GM21381 (cell line): ENCODE measurements at regions not wholly inside any gene's neighbourhood (a gene's known extent, or its start where the extent isn't known, plus 50 kb on each side); places are given as distances from the start of the nearest gene placed in this dataset.
A peak's percentile ranks its signal among the peaks of the same experiment; 100 is the strongest.

Source experiments
- ATAC-seq: cut with Tn5 transposase; IDR thresholded peaks from one replicate; pipeline ENCODE4 v1.9.1; 2021; ENCODE audit warnings: mild to moderate bottlenecking, moderate library complexity; ENCODE audit not compliant: unreplicated experiment

DNA sequence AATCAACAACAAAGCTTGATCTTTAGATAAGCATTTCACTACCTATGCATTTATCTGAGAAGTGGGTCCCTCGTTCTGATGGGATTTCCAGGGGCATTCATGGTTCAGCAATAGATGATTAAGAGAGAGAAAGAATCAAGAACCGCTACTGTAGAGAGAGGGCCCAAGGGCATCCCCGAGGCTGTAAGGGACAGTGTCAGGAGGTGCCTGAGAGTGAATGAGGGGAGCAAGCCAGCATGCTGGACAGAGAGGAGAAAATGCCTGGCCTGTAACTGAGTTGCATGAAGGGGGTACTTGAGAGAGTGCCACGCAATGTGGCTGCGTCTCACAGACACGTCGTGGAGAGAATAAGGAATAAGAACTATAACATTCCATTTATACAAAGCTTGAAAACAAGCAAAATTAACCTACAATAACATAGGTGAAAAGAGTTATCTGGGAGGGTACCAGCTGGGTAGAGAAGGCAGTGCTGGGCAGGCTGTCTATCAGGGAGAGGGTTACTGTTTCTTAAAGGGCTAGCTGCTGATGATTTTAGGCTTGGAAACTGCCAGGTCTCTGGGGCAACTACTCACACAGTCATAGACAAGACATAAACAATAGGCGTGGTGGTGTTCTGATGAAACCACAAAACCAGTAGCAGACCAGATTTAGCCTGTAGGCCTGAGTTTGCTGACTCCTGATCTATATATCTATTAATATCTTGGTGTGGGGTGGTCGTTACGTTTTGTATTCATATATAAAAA lies 374.6 kb upstream of the CFAP20DC start:
- no peak for ATAC-seq

DNA sequence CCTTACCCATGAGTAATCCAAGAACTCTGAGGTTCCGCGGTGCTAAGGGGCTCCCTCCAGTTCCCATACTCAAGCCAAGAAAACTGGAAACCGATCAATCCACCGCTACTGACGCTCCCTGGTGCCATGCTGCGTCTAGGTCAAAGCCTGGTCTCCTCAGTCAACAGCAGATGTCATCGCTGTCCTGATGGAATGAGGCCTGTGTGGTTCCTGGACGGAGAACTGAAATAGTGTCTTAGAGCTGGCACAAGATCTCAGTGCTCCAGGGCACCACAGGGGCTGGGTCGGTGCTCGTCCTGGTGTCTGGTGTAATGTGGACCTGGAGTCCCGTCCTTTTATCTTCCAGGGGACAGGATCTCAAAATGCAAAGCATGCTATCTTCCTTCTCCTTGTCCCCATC lies 373.9 kb upstream of the CFAP20DC start:
- no peak for ATAC-seq

DNA sequence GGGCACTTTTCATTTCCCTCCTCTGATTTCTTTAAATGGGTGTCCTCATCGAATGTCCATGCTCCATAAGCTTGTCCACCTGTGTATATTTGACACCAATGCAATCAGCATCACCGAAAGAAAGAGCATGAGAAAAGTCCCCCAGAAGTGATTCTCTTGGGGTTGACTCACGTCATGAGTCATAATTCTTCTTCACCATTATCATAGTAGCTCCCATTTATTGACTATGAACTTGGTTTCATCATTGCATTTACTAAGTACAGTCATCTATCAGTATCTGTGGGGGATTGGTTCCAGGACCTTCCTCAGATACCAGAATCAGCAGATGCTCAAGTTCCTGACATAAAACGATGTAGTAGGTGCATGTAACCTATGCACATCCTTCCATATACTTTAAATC lies 372.5 kb upstream of the CFAP20DC start:
- no peak for ATAC-seq

DNA sequence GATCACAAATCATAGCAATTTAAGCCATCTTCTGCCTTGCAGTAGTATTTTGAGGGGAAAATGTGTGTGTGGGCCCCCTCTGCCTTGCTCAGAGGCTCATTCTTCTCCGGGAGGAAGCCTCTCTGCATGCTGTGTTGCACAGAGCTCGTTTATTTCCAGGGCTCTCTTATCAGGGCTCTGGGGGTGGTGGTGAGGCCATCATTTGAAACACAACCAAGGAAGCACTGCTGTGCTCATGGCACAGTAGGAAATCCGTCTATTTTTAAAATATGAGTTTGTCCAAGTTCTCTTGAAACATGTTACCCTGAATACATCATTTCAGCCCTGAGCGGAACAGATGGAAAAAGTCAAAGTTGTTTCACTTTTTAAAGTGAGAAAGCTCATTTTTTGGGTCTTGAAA lies 369.0 kb upstream of the CFAP20DC start:
- no peak for ATAC-seq

DNA sequence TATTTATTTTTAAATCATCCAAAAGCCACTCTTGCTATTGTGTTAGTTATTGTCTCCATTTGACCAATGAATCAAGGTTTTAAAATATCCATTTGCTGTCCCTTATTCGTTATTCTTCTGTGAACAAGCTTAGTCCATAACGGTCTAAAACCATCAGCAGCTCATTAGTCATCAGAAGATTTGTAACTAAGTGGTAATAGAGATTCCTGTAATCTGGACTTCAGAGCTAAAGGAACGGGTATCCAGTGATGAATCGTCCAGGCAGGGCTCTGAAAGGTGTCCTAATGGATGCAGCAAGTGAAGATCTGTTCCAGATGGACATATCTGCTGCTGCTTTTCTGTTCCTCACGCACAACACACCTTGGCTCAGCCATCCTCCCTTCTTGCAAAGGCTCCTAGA lies 362.7 kb upstream of the CFAP20DC start:
- no peak for ATAC-seq

DNA sequence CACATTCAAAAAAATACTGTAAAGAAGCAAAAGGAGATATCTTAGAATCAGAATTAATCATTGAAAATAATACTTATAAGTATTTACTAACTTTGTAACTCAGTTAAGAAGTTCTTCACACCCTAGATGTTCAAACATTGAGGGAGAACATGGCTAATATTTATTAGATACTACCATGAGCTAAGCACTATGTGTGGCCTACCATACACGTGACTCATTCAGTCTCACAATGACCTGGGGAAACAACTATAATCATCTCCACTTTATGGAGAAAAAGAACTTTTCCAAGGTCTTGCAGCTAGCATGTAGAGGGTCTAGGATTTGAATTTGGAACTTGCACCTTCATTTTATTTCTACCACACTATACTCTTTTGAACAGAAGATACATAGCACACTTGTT lies 361.9 kb upstream of the CFAP20DC start:
- ATAC-seq, result no peak

DNA sequence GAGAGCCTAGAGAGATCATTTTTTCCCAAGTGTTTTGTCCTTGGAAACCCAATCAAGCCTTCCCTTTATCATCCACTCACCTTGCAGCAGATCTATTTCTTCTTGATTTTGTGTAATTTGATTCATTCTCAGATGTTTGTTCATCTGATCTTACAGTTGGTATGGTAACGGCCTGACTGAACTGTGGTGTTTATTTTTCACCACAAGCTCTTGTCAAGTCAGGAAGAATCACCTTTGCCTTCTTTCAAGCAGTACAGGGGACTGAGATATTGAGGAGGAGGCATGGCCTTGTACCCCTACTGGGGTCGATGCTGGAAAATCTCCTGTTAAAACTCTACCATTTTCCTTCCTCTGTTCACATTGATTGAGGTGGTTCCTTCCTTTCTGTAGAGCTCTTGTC lies 361.4 kb upstream of the CFAP20DC start:
- no peak for ATAC-seq

DNA sequence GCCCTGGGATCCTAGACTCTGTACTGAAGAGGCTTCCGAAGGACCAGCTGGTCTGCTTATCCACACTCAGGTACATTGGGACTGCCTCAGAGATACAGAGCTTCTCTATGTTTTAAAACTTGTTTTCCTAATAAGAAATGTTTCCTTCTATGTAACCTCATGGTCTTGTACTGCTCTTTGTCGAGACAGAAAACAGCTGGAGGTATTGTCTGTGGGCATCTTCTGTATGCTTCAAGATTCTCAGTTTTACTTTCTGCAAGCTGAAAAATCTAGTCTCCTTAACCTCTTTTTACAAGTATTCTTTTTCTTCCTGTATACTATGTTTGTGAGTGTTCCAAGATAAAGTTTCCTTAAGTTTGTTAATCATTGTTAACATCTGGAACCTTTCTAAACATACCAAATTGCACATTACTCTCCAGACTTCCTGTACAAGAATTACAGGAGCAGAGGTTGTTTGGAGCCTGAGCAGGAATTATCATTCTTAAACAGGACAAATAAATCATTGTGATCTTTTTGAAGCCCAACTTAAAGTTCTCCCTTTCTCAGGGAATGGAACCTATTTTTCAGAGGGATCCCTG lies 358.3 kb upstream of the CFAP20DC start:
- ATAC-seq, result peak; percentile 68

DNA sequence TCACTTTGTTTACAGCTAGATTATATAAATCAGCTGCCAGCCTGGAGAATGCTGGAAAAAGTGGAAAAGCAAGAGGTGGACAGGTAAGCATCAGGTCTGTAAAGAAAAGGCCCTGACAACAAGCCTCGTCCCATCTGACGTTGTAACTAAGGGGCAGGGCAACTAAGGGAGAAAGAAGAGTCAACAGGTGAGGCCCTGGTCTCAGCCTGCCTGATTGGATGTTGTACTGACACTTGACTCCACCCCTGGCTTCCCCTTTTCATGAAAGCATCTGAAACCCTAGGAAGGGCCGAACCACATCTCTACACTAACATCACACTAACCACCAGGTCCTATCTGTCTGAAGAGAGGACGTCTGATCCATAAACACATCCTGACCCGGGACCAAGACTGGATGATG lies 357.6 kb upstream of the CFAP20DC start:
- ATAC-seq, result no peak

DNA sequence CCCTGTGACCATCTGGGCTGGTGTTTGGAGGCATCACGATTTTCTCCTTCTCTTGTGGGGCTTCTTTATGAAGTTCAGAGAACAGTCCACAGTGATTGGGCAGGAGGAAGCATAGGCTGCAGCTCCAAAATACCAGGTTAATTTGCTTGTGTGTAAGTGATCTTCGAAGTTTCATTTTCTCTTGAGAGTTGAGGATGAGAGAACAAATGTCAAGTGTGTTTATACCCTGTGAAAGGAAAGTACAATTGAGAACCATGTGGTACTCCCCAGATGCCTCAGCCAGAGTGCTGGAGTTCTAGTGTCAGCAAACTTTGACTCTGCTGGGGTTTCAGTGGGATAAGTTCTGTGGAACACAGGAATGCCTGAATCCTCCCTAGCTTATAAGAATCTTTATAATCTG lies 357.1 kb upstream of the CFAP20DC start:
- peak; percentile 84 for ATAC-seq

DNA sequence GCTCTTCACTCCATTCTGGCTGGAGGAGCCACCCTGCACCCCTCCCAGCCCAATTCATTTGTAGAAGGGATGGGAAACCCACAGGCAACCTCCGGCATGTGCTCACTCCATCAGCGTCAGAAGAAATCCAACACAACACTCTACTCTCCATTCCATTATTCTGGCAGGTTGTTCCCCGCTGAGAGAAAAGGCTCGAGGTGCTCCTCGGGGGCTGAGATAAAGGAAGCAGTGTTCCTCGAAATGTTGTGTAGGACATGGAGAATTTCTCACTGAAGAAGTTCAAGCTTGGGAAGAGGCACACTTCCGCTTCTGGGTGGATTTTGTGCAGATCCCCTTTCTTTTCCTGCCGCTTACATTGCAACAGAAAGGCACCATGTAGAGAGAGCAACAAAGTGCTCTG lies 355.0 kb upstream of the CFAP20DC start:
- no peak for ATAC-seq

DNA sequence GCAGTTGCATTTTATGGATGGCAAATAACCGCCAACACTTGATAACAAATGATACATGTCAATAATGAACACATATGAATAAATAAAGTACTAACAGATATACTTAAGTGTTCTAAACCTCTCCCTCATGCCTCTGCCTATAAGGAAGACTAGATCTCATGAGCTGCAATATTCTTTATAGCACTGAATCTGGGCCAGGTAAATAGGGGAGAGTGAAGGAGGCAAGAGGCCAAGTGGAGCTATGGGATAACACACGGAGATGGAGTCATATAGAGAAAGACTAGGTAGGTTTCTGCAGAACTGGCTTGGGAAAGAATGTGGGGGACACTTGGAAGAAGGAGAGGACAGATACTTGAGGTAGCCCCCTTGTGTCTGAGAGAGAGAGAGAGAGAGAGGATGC lies 354.2 kb upstream of the CFAP20DC start:
- no peak for ATAC-seq

DNA sequence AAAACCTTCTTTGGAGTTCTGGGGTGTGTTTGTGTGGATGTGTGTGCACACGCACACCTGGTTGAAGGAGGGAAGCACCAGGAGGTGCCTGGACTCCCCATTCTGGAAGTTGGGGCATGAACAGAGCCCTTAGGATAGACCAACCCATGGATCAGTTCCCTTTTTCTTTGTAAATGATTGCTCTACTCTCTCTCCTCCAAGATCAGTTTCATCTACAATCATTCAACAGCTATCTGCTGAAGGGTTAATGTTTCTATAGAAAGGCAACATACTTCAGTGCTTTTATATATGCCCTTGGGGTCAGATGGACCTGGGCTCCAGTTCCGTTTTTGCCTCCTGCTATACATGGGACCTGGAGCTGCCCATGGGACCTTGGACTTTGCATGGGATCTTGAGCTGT lies 352.1 kb upstream of the CFAP20DC start:
- peak; percentile 76 for ATAC-seq

DNA sequence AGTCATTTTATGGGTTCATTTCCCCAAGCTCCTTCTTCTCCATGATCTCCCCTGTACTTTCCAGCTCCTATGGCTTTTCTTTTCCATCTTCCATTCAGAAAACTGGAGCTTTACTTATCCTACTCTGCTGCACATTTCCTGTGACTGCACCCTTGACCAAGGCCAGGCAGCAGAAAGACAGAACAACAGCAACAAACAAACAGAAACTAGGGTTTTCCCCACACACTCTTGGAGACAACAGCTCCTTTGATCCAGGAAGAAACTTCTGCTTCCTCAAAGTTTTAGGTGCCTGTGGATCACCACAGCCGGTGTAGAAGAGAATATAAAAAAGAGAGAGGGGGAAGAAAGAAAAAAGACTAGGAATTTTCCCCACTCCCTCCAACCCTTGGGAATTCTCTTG lies 342.3 kb upstream of the CFAP20DC start:
- ATAC-seq, result no peak

DNA sequence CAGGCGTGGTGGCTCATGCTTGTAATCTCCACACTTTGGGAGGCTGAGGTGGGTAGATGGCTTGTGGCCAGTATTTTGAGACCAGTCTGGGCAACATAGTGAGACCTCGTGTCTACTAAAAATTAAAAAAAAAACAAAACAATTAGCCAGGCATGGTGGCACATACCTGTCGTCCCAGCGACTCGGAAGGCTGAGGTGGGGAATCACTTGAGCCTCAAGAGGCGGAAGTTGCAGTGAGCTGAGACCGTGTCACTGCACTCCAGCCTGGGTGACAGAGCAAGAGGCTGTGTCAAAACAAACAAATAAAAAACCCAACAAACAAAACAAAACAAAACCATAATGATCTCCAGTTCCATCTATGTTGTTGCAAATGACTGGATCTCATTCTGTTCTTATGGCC lies 341.3 kb upstream of the CFAP20DC start:
- ATAC-seq, result no peak

DNA sequence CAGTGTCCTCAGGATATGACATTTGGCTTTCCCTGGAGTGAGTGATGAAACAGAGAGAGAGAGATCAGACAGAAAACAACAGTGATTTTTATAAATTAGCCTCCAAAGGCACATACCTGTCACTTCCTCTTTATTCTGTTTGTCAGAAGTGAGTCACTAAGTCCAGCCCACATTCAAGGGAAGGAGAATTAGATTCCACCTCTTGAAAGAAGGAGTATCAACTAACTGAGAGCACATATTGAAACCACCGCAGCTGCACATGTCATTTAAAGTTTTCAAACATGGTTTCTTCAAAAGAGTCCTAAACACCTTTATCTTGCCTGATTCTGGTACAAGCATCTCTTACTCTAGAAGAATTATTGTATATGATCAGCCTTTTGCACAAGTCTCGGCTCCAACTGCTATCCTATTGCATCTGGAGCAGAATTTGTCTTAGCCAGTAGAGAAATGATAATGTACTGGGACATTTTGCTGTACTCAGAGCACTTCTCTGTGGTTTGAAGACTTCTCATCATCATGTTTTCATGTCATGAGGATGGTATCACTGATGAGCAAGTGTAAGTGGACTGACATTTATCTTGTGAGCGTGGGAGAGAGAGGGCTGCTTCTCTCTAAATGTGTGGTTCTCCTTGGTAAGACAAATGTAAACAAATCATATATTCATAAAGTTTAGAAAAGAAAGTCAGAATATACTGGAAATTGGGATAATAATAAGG lies 338.9 kb upstream of the CFAP20DC start:
- ATAC-seq, result peak; percentile 42

DNA sequence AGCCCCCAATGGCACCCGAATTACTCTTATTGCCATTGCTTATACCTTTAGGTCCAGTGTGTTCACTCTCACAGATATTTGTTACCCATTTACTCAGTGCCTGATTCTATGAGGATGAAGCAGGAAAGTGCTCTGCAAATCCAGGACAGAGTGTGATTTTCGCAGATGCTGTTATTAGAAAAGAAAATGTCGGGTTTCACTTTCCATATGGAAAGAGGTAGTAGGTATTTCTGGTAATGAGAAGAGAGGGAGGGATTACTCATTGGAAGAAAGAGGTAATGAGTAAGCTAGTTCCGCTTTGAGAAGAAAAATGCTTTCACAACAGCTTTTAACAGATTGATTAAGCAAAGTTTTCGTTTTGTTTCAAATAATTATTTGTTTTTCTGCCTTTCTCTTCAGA lies 336.3 kb upstream of the CFAP20DC start:
- peak; percentile 66 for ATAC-seq

DNA sequence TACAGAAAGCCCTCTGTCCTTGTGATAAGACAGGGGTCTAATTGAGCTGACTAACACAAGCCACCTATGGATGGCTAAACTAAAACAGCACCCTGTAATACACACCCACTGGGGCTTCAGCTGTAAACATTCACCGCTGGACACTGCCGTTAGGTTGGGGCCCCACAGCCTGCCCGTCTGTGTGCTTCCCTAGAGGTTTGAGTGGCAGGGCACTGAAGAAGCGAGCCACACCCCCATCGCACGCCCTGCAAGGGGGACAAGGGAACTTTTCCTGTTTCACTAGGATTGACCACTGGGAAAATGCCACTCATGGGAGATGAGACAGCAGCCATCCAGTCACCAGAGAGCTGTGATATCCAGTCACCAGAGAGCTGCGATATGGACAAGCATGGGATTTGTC lies 335.7 kb upstream of the CFAP20DC start:
- no peak for ATAC-seq

DNA sequence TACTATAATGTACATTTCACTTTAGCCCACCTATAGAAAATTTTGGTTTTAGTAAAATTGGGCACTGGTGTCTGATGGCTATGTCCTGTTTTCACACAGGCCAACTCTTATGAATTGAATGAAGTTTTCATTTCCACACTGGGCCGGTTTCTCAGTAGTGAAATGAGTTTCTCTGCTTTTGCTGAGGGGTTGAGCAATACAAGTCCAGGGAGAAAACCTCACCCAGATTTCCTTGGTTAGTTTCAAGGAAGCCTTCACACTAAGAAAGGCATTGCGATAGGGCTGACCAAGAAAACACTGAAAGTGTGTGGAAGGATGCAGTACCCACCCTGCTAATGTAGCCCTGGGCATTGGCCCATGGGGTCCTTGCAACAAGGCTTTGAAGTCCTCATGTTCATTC lies 331.5 kb upstream of the CFAP20DC start:
- peak; percentile 65 for ATAC-seq

DNA sequence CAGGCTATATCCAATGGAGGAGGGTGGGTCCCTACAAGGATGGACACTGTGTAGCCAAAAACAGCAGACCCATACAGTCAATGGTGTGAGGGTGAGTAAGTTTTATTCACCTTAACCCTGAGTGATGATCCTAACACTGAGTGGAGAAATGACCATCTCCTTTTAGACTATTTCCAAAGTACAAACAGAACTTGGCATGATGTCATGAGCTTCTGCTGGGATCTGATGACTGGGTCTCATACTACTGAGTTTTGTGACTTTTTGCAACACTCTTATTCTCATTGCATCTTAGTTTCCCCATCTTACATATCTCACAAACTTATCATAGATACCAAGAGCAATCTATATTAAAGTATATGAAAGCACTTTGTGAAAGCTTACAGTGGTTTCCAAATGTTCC lies 330.3 kb upstream of the CFAP20DC start:
- ATAC-seq, result no peak

DNA sequence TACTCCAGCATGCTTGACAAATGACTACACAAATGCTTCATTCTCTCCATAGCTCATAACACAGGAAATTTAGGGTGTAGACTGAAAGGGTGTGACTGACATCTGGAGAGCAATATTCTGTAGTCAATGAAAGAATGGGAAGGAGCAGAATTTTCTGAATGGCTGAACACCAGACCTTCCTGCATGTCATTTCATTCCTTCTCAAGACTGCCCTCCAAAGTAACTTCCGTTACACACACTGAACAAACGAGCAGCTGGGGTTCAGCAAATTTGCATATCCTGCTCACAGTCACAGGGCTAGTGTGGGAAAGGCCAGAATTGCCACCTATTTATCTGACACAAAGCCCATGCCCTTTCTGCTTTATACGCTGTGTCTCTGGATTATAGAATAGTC lies 325.0 kb upstream of the CFAP20DC start:
- peak; percentile 99 for ATAC-seq

DNA sequence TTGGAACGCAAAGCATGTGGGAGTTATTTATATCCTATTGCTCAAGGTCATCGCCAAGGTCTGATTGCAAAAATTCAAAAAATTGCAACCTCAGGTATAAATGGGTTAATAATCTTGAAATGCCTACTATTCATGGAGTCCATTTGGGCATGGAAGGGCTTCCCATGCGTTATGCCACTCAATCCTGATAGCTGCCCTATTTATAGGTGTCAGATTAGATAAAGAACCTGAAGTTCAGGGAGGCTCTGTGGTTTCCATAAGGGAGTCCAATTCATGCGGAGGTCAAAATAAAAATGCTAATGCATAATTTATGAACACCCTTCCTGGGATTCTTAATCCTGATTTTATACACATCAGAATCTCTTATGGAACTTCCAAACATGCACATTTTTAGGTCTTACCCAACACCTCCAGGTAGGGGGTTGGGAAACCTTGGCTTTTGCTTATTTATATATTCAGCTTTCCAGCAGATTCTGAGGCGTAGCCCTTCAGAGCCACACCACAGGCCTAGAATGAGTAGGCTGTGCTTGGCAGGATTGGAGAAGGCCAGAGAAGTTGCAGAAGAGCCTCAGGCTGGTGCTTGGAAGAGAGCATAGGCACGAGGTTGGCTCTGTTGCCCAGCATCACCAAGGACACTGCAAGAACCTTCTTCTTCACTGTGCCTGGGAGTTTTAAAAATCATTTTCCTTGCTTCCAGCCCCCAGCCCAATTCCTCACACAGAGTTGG lies 324.4 kb upstream of the CFAP20DC start:
- no peak for ATAC-seq
